Naive B cell (primary cell): ENCODE measurements at regions not wholly inside any gene's neighbourhood (a gene's known extent, or its start where the extent isn't known, plus 50 kb on each side); places are given as distances from the start of the nearest gene placed in this dataset.
"Not testable (repeated sequence)": the region's sequence is repeated elsewhere in the genome, so short reads cannot be mapped to it uniquely, and the experiment has no call there.

Experiments
- ATAC-seq, 2 donors: fragments of 150-1000 bp; cut with Tn5 transposase; 2 replicates each; pipeline ENCODE4 v1.10.0; 2021; ENCODE audit warnings: low read depth in 2 of 2, mild to moderate bottlenecking in 2 of 2, moderate library complexity in 2 of 2
- DNase-seq: peaks from one replicate; pipeline ENCODE4 v3.0.0; 2022
- H3K27ac Mint-ChIP-seq, 6 donors: one replicate each; pipeline ENCODE4 v1.8.0; 2020 to 2022; ENCODE audit warnings: mild to moderate bottlenecking in 6 of 6, mixed read lengths in 6 of 6, moderate library complexity in 5 of 6, inconsistent platforms in 2 of 6
- H3K27me3 Mint-ChIP-seq, 3 donors: one replicate each; pipeline ENCODE4 v1.8.0; 2021 to 2022; ENCODE audit warnings: mixed read lengths in 3 of 3, mild to moderate bottlenecking in 1 of 3
- H3K36me3 Mint-ChIP-seq, 2 donors: one replicate each; pipeline ENCODE4 v1.8.0; 2020 to 2022; ENCODE audit warnings: mixed read lengths in 2 of 2, inconsistent platforms in 1 of 2, mild to moderate bottlenecking in 1 of 2
- H3K4me1 Mint-ChIP-seq, 3 donors: one replicate each; pipeline ENCODE4 v1.8.0; 2020 to 2022; ENCODE audit warnings: mixed read lengths in 3 of 3, inconsistent platforms in 1 of 3, mild to moderate bottlenecking in 1 of 3, moderate library complexity in 1 of 3
- H3K4me3 Mint-ChIP-seq, 8 donors: one replicate each; pipeline ENCODE4 v1.8.0; 2020 to 2022; ENCODE audit warnings: mild to moderate bottlenecking in 8 of 8, mixed read lengths in 8 of 8, moderate library complexity in 8 of 8, inconsistent platforms in 2 of 8
- H3K9me3 Mint-ChIP-seq, 7 donors: one replicate each; pipeline ENCODE4 v1.8.0; 2020 to 2022; ENCODE audit warnings: mixed read lengths in 7 of 7, mild to moderate bottlenecking in 5 of 7, inconsistent platforms in 2 of 7, moderate library complexity in 1 of 7

DNA sequence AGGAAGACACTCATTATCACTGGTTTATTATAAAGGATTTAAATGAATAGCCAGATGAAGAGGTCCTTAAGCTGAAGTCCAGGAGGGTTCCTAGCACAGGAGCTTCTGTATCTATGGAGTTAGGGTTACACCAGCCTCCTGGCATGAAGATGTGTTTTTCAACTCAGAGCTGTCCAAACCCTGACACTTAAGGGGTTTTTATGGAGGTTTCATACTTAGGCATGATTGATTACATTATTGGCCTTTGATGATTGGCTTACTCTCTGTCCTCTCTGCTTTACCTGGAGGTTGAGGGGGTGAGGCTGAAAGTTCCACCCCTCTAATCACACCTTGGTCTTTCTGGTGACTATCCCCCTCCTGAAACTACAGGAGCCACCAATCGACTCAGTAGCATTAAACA lies 84.9 kb upstream of the ZNF169 start:
- H3K27ac Mint-ChIP-seq = peak overlapping the region in 3 of 6 donors; percentile 12 to 72 (median 20)
- H3K9me3 Mint-ChIP-seq = no peaks in the 10 kb centered on the region
- no peak for DNase-seq
- H3K27me3 Mint-ChIP-seq = no peaks in the 10 kb centered on the region
- no peak for ATAC-seq
- H3K36me3 Mint-ChIP-seq = peaks cover 0 to 11% of the 10 kb centered on the region in 2 donors
- H3K4me3 Mint-ChIP-seq = peak overlapping the region in 7 of 8 donors; percentile 22 to 37 (median 29)
- peaks cover 48 to 72% (median 52%) of the 10 kb centered on the region in 3 donors for H3K4me1 Mint-ChIP-seq

DNA sequence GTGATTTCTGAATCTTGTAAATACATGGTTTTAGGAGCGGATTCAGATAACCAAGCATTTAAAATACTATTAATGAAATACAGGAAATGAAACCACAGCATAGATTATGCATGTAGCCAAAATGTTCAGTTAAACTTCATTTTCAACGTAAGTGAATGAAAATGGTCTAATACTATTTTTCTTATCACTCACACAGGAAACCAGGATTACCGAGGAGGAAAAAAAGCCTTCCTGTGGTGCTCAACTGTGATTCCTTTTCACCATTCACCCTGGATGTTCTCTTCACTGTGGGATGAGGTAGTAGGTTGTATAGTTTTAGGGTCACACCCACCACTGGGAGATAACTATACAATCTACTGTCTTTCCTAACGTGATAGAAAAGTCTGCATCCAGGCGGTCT lies 83.4 kb upstream of the ZNF169 start:
- Mint-ChIP-seq H3K9me3 (no peaks in the 10 kb centered on the region), H3K4me3 (peak overlapping the region; percentile 40 to 86 (median 72)), H3K36me3 (peaks cover 0 to 11% of the 10 kb centered on the region in 2 donors), H3K27me3 (no peaks in the 10 kb centered on the region), H3K27ac (peak overlapping the region; percentile 29 to 85 (median 55)), H3K4me1 (peaks cover 48 to 68% (median 56%) of the 10 kb centered on the region in 3 donors)
- peak; percentile 74 to 79 for ATAC-seq
- peak; percentile 25 for DNase-seq

GRCh38 chr9:94176608-94177007 lies 82.5 kb upstream of the ZNF169 start:
- Mint-ChIP-seq H3K4me1 (peaks cover 48 to 70% (median 63%) of the 10 kb centered on the region in 3 donors), H3K27me3 (no peaks in the 10 kb centered on the region), H3K27ac (peak overlapping the region in 5 of 6 donors; percentile 16 to 79 (median 52)), H3K9me3 (no peaks in the 10 kb centered on the region), H3K36me3 (peaks cover 0 to 11% of the 10 kb centered on the region in 2 donors), H3K4me3 (peak overlapping the region in 2 of 8 donors; percentile 21 to 35)
- ATAC-seq (no peak), DNase-seq (no peak)

GRCh38 chr9:94178927-94179326 lies 80.2 kb upstream of the ZNF169 start:
- Mint-ChIP-seq H3K4me1 (peaks cover 50 to 70% (median 64%) of the 10 kb centered on the region in 3 donors), H3K27ac (peak overlapping the region in 4 of 6 donors; percentile 18 to 72 (median 26)), H3K9me3 (no peaks in the 10 kb centered on the region), H3K36me3 (peaks cover 0 to 6% of the 10 kb centered on the region in 2 donors), H3K4me3 (no peak overlapping the region), H3K27me3 (no peaks in the 10 kb centered on the region)
- ATAC-seq (no peak), DNase-seq (no peak)

DNA sequence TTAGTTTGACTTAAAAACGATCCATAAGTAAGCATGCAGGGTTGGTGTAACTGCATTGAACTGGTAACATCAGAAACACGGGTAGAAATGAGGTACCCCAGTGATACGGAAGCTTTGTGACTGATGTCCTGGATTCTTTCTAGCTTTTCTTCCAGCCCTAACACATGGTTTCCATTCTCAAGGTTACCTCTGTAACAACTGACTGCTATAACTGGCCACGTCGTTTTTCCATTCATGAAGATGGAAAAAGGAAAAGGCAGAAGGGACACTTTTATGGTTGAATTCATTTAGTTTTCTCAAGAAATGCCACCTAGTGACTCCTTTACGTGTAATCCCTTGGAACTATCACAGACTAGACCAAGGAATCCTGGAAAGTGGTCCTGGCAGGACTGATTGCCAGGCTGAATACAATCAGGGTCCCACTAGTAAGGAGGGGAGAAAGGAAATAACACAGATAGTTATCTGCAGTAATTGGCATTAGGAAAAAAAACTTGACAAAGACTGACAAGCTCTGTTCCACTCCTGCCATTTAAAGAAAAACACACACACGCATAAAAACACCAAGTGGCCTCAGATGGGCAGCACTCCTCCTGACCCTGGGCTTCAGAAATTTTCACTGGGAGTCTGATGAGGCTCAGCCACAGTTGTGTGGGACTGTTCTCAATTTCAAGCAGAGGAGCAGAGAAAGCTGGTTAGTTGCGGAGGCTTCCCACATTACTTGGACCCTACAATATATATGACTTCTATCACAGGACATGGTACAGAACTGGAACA lies 77.5 kb upstream of the ZNF169 start:
- ATAC-seq (no peak), DNase-seq (no peak)
- Mint-ChIP-seq H3K27ac (peak overlapping the region in 4 of 6 donors; percentile 41 to 61 (median 55)), H3K27me3 (no peaks in the 10 kb centered on the region), H3K4me1 (peaks cover 40 to 52% (median 44%) of the 10 kb centered on the region in 3 donors), H3K4me3 (no peak overlapping the region), H3K9me3 (no peaks in the 10 kb centered on the region), H3K36me3 (no peaks in the 10 kb centered on the region)

GRCh38 chr9:94182532-94182931 lies 76.6 kb upstream of the ZNF169 start:
- DNase-seq (no peak), ATAC-seq (peak; percentile 49 to 53)
- H3K4me1 Mint-ChIP-seq = peaks cover 40 to 49% (median 41%) of the 10 kb centered on the region in 3 donors
- H3K9me3 Mint-ChIP-seq = no peaks in the 10 kb centered on the region
- peak overlapping the region in 5 of 6 donors; percentile 3 to 75 (median 65) for H3K27ac Mint-ChIP-seq
- H3K27me3 Mint-ChIP-seq = no peaks in the 10 kb centered on the region
- H3K36me3 Mint-ChIP-seq = no peaks in the 10 kb centered on the region
- peak overlapping the region in 1 of 8 donors; percentile 63 for H3K4me3 Mint-ChIP-seq

GRCh38 chr9:94183240-94183999 lies 75.7 kb upstream of the ZNF169 start:
- no peak for ATAC-seq
- Mint-ChIP-seq H3K36me3 (no peaks in the 10 kb centered on the region), H3K27me3 (no peaks in the 10 kb centered on the region), H3K9me3 (peaks cover 0 to 3% (median 0%) of the 10 kb centered on the region in 7 donors), H3K4me1 (peaks cover 40 to 49% (median 41%) of the 10 kb centered on the region in 3 donors), H3K4me3 (no peak overlapping the region), H3K27ac (peak overlapping the region in 5 of 6 donors; percentile 3 to 95 (median 61))
- DNase-seq = no peak

GRCh38 chr9:94188246-94188645 lies 70.9 kb upstream of the ZNF169 start:
- DNase-seq = no peak
- Mint-ChIP-seq H3K4me3 (no peak overlapping the region), H3K9me3 (peaks cover 4 to 26% (median 14%) of the 10 kb centered on the region in 7 donors), H3K36me3 (peaks cover 15 to 19% of the 10 kb centered on the region in 2 donors), H3K27me3 (no peaks in the 10 kb centered on the region), H3K27ac (peak overlapping the region in 1 of 6 donors; percentile 42), H3K4me1 (peaks cover 5 to 11% (median 9%) of the 10 kb centered on the region in 3 donors)
- ATAC-seq = no peak

DNA sequence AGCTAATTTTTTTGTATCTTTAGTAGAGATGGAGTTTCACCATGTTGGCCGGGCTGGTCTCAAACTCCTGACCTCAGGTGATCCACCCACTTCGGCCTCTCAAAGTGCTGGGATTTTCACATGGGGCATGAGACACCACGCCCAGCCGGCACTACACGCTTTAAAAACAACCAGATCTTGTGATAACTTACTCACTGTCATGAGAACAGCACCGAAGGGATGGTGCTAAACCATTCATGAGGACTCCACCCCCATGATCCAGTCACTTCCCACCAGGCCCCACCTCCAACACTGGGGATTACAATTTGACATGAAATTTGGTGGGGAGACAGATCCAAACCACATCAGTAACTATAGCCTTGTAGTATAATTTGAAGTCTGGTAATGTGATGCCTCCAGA lies 67.4 kb upstream of the ZNF169 start:
- peaks cover 4 to 60% (median 34%) of the 10 kb centered on the region in 7 donors for H3K9me3 Mint-ChIP-seq
- peaks cover 15 to 40% of the 10 kb centered on the region in 2 donors for H3K36me3 Mint-ChIP-seq
- DNase-seq, ATAC-seq, H3K27me3 Mint-ChIP-seq, H3K27ac Mint-ChIP-seq, H3K4me3 Mint-ChIP-seq, H3K4me1 Mint-ChIP-seq: not testable (repeated sequence)

- H3K27ac Mint-ChIP-seq = no peak overlapping the region
- no peak for ATAC-seq
- no peaks in the 10 kb centered on the region for H3K27me3 Mint-ChIP-seq
- H3K4me3 Mint-ChIP-seq = no peak overlapping the region
- peaks cover 0 to 40% (median 19%) of the 10 kb centered on the region in 7 donors for H3K9me3 Mint-ChIP-seq
- peaks cover 0 to 33% of the 10 kb centered on the region in 2 donors for H3K36me3 Mint-ChIP-seq
- peaks cover 0 to 1% (median 0%) of the 10 kb centered on the region in 3 donors for H3K4me1 Mint-ChIP-seq
- no peak for DNase-seq
These were observed 60.7 kb upstream of the ZNF169 start for GRCh38 chr9:94198414-94198813.

DNA sequence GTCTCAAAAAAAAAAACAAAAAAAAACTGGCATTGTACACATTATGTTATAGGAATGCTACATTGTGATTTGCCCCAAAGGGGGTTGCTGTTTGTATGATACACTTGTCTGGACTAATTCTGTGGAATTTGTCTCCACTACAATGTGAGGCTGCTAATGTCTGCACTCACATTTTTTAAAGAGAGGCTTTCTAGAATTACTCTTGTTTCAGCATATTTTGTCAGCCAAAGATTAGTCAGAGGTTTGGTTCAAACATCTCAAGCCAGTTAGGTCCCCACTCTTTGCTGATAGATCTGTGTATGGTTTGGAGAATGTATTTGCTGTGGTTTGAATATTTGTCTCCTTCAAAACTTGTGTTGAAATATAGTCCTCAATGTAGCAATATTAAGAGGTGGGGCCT lies 59.3 kb upstream of the ZNF169 start:
- DNase-seq (no peak), ATAC-seq (no peak)
- peak overlapping the region in 1 of 6 donors; percentile 9 for H3K27ac Mint-ChIP-seq
- no peaks in the 10 kb centered on the region for H3K27me3 Mint-ChIP-seq
- peaks cover 0 to 3% (median 0%) of the 10 kb centered on the region in 3 donors for H3K4me1 Mint-ChIP-seq
- no peak overlapping the region for H3K4me3 Mint-ChIP-seq
- peaks cover 8 to 40% (median 28%) of the 10 kb centered on the region in 7 donors for H3K9me3 Mint-ChIP-seq
- H3K36me3 Mint-ChIP-seq = peaks cover 10 to 24% of the 10 kb centered on the region in 2 donors

DNA sequence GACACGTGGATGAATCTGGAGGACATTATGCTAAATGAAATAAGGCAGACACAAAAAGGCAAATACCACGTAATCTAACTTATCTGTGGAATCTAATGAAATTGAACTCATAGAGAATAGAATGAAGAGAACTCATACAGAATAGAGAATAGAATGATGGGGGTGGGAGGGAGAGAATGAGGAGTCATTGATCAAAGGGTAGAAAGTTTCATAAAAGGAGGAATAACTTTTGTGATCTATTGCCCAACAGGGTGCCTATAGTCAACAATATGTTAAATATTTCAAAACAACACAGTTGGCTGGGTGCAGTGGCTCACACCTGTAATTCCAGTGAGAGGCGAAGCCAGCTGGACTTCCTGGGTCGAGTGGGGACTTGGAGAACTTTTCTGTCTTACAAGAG lies 54.9 kb upstream of the ZNF169 start:
- no peak overlapping the region for H3K4me3 Mint-ChIP-seq
- peaks cover 0 to 4% (median 0%) of the 10 kb centered on the region in 3 donors for H3K27me3 Mint-ChIP-seq
- peaks cover 0 to 3% (median 0%) of the 10 kb centered on the region in 3 donors for H3K4me1 Mint-ChIP-seq
- ATAC-seq = no peak
- DNase-seq = no peak
- peak overlapping the region in 1 of 6 donors; percentile 51 for H3K27ac Mint-ChIP-seq
- H3K36me3 Mint-ChIP-seq = peaks cover 10 to 13% of the 10 kb centered on the region in 2 donors
- peaks cover 6 to 18% (median 15%) of the 10 kb centered on the region in 7 donors for H3K9me3 Mint-ChIP-seq

DNA sequence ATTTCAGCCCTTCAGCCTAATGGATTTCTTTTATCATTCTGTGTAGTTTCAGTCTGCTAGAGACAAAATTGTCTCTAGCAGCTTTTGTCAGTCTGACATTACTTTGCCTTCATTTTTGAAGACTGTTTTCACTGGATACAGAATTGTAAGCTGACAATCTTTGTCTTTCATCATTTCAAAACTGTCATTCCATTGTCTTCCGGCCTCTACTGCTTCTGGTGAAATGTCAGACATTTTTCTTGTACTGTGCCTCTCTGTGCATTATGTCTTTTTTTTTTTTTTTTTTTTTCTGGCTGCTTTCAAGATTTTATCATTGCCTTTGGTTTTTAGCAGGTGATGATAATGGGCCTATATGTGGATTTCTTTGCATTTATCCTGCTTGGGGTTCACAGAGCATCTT lies 51.3 kb upstream of the ZNF169 start:
- H3K4me3 Mint-ChIP-seq = no peak overlapping the region
- H3K27me3 Mint-ChIP-seq = peaks cover 0 to 4% (median 0%) of the 10 kb centered on the region in 3 donors
- H3K4me1 Mint-ChIP-seq = peaks cover 0 to 3% (median 0%) of the 10 kb centered on the region in 3 donors
- H3K27ac Mint-ChIP-seq = no peak overlapping the region
- ATAC-seq (no peak), DNase-seq (no peak)
- peaks cover 6 to 18% (median 15%) of the 10 kb centered on the region in 7 donors for H3K9me3 Mint-ChIP-seq
- peaks cover 0 to 10% of the 10 kb centered on the region in 2 donors for H3K36me3 Mint-ChIP-seq
